AG09319 (cell line): ENCODE measurements at regions not wholly inside any gene's neighbourhood (a gene's known extent, or its start where the extent isn't known, plus 50 kb on each side); places are given as distances from the start of the nearest gene placed in this dataset.

Source experiments
- DNase-seq: peaks from one replicate; pipeline ENCODE4 v3.0.0-alpha.2; 2010; ENCODE audit warnings: low read depth; ENCODE audit errors: extremely low read depth
- CTCF ChIP-seq: IDR thresholded peaks from 2 replicates; pipeline ENCODE4 v1.5.1; 2011; ENCODE audit warnings: low read depth, mild to moderate bottlenecking, inconsistent platforms, low read length, moderate library complexity

- no peak for DNase-seq
- no peak for TF ChIP-seq CTCF
Observed at GRCh38 chr3:117743993-117744392, 1034.4 kb downstream of the TUSC7 start.

- DNase-seq = no peak
- no peak for TF ChIP-seq CTCF
Observed at GRCh38 chr3:117744935-117745334, 1035.4 kb downstream of the TUSC7 start.

- DNase-seq = no peak
- no peak for TF ChIP-seq CTCF
Observed at GRCh38 chr3:117745516-117745915, 1035.9 kb downstream of the TUSC7 start.

GRCh38 chr3:117746066-117746465 lies 1036.5 kb downstream of the TUSC7 start:
- TF ChIP-seq CTCF = no peak
- no peak for DNase-seq

GRCh38 chr3:117748131-117748530 lies 1038.6 kb downstream of the TUSC7 start:
- no peak for DNase-seq
- no peak for TF ChIP-seq CTCF

GRCh38 chr3:117750674-117751269 lies 1041.2 kb downstream of the TUSC7 start:
- DNase-seq = no peak
- TF ChIP-seq CTCF = no peak

GRCh38 chr3:117751651-117752050 lies 1042.1 kb downstream of the TUSC7 start:
- TF ChIP-seq CTCF = no peak
- DNase-seq = no peak
